AG04450 (cell line): ENCODE measurements at regions not wholly inside any gene's neighbourhood (a gene's known extent, or its start where the extent isn't known, plus 50 kb on each side); places are given as distances from the start of the nearest gene placed in this dataset.

Experiments
- CTCF ChIA-PET: fragments of 300-600, 350-600 bp; formaldehyde crosslinking; extraction: SDS; loops from one replicate; lab custom pipeline; 2022; ENCODE audit warnings: antibody characterized with exemption, inconsistent platforms; lab: Charles Lee
- POLR2A ChIA-PET: fragments of 350-600 bp; formaldehyde crosslinking; extraction: SDS; loops from one replicate; lab custom pipeline; 2021; ENCODE audit warnings: antibody characterized with exemption, inconsistent platforms; lab: Yijun Ruan, JAX
- DNase-seq: peaks from one replicate; pipeline ENCODE4 v3.0.0-alpha.2; 2011; ENCODE audit warnings: low read depth, low spot score
- H3K27ac ChIP-seq: one replicate; pipeline ENCODE4 v1.5.1; 2012; ENCODE audit warnings: low read depth, low read length, control low read depth
- H3K27me3 ChIP-seq: one replicate; pipeline ENCODE4 v1.6.0; 2012; ENCODE audit warnings: low read length; ENCODE audit not compliant: control insufficient read depth, insufficient read depth
- H3K4me3 ChIP-seq: 2 replicates; pipeline ENCODE4 v1.5.1; 2011; ENCODE audit warnings: mild to moderate bottlenecking, low read depth, low read length, control low read depth
- H3K9me3 ChIP-seq: 2 replicates; pipeline ENCODE4 v1.5.1; 2012; ENCODE audit warnings: low read length; ENCODE audit not compliant: control insufficient read depth, insufficient read depth
- TF ChIP-seq, protein P1 (sequence below): IDR thresholded peaks from 2 replicates; pipeline ENCODE4 v1.5.1; 2011; ENCODE audit warnings: low read depth, low read length, control low read depth, inconsistent platforms

DNA sequence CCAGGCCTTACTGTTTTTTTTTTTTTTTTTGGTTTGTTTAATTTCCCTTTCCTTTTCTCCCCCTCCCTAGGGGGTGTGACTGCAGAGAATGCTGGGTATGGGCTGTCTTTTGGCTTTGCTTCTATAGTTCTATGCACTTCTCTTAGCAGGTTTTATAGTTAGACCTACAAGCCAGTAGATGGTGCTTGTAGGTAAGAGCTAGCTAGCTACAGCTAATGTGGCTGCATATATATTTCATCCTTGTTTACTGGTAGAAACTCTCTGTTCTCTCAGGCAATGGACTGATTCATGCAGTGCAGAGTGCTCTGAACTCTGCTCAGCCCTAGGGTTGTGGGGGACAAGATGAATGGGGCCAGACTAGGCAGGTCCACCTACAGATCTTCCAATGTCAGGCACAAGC, 246.4 kb downstream of the SH2D1A start:
- H3K27me3 ChIP-seq, result no peaks in the 10 kb centered on the region
- no peak overlapping the region for H3K27ac ChIP-seq
- CTCF ChIA-PET, result no interaction called here
- H3K9me3 ChIP-seq, result no peaks in the 10 kb centered on the region
- POLR2A ChIA-PET, result no interaction called here
- TF ChIP-seq, protein P1, sequence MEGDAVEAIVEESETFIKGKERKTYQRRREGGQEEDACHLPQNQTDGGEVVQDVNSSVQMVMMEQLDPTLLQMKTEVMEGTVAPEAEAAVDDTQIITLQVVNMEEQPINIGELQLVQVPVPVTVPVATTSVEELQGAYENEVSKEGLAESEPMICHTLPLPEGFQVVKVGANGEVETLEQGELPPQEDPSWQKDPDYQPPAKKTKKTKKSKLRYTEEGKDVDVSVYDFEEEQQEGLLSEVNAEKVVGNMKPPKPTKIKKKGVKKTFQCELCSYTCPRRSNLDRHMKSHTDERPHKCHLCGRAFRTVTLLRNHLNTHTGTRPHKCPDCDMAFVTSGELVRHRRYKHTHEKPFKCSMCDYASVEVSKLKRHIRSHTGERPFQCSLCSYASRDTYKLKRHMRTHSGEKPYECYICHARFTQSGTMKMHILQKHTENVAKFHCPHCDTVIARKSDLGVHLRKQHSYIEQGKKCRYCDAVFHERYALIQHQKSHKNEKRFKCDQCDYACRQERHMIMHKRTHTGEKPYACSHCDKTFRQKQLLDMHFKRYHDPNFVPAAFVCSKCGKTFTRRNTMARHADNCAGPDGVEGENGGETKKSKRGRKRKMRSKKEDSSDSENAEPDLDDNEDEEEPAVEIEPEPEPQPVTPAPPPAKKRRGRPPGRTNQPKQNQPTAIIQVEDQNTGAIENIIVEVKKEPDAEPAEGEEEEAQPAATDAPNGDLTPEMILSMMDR, result no peak
- H3K4me3 ChIP-seq, result no peak overlapping the region
- DNase-seq, result no peak

DNA sequence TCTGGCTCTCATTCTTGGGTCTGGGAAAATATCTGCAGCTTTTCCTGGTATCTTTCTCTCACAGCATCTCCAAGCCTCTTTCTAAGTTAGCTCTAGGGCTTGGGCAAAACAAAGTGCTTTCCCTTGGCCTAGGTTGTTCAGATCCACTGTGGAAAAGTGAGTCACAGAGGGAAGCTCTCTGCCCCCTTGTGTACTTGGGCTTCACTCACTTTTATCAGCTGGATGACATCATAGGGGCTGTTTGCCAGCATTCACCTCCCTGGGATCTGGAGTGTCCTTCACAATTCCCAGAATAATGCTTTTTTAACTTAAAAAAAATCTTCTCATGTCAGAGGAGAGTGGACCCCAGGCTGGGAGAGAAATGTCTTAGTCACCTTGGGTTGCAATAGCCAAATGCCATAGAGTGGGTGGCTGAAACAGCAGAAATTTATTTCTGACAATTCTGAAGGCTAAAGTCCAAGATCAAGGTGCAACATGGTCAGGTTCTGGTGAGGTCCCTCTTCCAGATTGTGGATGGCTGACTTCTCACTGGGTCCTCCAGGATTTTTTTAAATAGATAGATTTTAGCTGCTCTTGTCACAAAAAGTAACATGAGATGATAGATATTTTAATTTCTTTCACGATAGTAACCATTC, 247.8 kb downstream of the SH2D1A start:
- no peak for DNase-seq
- no peak overlapping the region for H3K27ac ChIP-seq
- TF ChIP-seq, protein P1, result no peak
- H3K9me3 ChIP-seq, result no peaks in the 10 kb centered on the region
- POLR2A ChIA-PET, result no interaction called here
- H3K27me3 ChIP-seq, result no peaks in the 10 kb centered on the region
- no peak overlapping the region for H3K4me3 ChIP-seq
- CTCF ChIA-PET, result no interaction called here

DNA sequence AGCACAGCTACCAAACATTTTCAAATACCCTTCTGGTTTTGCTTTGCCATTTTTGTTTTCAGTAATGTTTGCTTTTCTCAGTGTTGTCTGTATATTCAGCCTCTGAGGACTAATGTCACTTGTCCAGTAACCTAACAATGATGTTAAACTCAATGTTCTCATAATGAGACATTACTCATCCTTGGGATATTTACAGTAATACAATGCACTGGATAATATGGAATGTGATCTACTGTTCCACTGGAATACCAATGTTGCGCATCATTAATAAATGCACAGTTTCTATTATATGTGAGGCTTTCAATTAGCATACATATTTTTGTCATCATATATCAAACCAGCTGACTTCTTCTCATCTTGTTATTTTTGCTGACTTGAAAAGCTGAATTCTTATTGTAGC, 259.1 kb downstream of the SH2D1A start:
- Histone ChIP-seq H3K9me3 (no peaks in the 10 kb centered on the region), H3K27me3 (no peaks in the 10 kb centered on the region), H3K4me3 (no peak overlapping the region), H3K27ac (no peak overlapping the region)
- no peak for DNase-seq
- TF ChIP-seq, protein P1, result no peak
- ChIA-PET POLR2A (interaction anchor here (0.5 kb wide), 1 partner anchor 798 kb away, joined by 3 read pairs; no protein-coding TSS in a partner anchor), CTCF (no interaction called here)

DNA sequence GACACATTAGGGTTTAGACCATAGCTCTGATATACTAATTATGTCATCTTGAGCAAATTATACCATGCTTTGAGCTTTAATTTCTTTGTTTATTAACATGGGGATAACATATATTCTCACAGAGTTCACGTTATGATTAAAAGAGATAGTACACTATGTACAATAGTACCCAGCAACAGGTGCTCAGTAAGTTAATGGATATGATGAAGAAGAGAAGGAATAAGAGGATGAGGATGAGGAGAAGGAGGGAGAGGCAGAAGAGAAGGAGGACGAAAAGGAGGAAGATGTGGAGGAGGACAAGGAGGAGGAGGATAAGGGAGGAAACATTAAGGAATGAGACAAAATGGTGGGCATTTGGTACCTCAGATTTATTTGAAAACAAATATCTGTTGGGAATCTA, 260.4 kb downstream of the SH2D1A start:
- POLR2A ChIA-PET, result no interaction called here

DNA sequence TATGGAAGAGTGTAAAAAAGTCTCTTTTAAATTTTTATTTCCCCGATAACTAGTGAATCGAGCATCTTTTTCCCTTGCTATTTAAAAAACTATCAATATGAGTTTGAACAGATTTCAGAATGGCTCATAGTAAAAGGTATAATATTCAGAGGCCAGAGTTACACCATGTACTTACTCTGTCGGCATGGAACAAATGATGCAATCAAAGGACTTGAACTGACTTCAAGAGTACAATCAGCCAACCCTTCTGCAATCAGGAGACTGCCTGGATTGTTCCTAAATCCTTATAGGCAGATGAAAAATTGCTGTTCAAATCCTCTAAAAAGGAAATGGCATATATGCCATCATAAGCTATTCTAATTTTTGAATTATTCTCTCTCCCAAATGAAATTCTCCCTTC, 273.3 kb downstream of the SH2D1A start:
- no peak overlapping the region for H3K4me3 ChIP-seq
- no peaks in the 10 kb centered on the region for H3K9me3 ChIP-seq
- H3K27ac ChIP-seq, result no peak overlapping the region
- H3K27me3 ChIP-seq, result no peaks in the 10 kb centered on the region
- no peak for DNase-seq
- CTCF ChIA-PET, result no interaction called here
- POLR2A ChIA-PET, result no interaction called here
- TF ChIP-seq, protein P1, result no peak

More for the DNA sequence above, 260.4 kb downstream of the SH2D1A start:
- CTCF ChIA-PET, result no interaction called here
- DNase-seq, result no peak
- Histone ChIP-seq H3K27me3 (no peaks in the 10 kb centered on the region), H3K27ac (no peak overlapping the region), H3K4me3 (no peak overlapping the region), H3K9me3 (no peaks in the 10 kb centered on the region)
- TF ChIP-seq, protein P1, result no peak
